IMR-90 (cell line): ENCODE measurements at regions not wholly inside any gene's neighbourhood (a gene's known extent, or its start where the extent isn't known, plus 50 kb on each side); places are given as distances from the start of the nearest gene placed in this dataset.

ENCODE experiments used
- ATAC-seq: fragments of 200-7000 bp; cut with Tn5 transposase; 2 replicates; pipeline ENCODE4 v1.9.1; 2020; ENCODE audit warnings: low read depth, mild to moderate bottlenecking, moderate library complexity
- BruUV-seq: library from RNA; stranded (reverse); fragments of 400-500 nt; replicated peaks from 2 replicates; lab custom pipeline; 2021; lab: Mats Ljungman, UMichigan
- CTCF ChIA-PET: fragments of 300-600 bp; formaldehyde crosslinking; extraction: SDS; loops from one replicate; lab custom pipeline; 2021; ENCODE audit warnings: antibody characterized with exemption; lab: Yijun Ruan, JAX
- POLR2A ChIA-PET: fragments of 300-600 bp; sonication (Branson Sonifier 250); formaldehyde crosslinking; loops from one replicate; lab custom pipeline; 2022; ENCODE audit warnings: antibody characterized with exemption; ENCODE audit not compliant: unreplicated experiment; lab: Charles Lee
- DNase-seq: peaks from one replicate; pipeline ENCODE4 v3.0.0; 2013
- H2AFZ ChIP-seq: replicated peaks from 2 replicates; pipeline ENCODE3; 2013; ENCODE audit warnings: low read length, mild to moderate bottlenecking; ENCODE audit not compliant: poor library complexity
- H2AK5ac ChIP-seq: 2 replicates; pipeline ENCODE4 v1.6.1; 2013; ENCODE audit warnings: low read depth, low read length, inconsistent platforms
- H2AK9ac ChIP-seq: replicated peaks from 2 replicates; pipeline ENCODE3; 2013; ENCODE audit warnings: mild to moderate bottlenecking, low read depth, low read length, moderate library complexity; ENCODE audit not compliant: poor library complexity
- H2BK120ac ChIP-seq: 2 replicates; pipeline ENCODE4 v1.6.1; 2013; ENCODE audit warnings: low read depth, low read length, inconsistent platforms
- H2BK15ac ChIP-seq: 3 replicates; pipeline ENCODE4 v1.6.1; 2013; ENCODE audit warnings: low read depth, low read length, inconsistent platforms
- H2BK20ac ChIP-seq: 2 replicates; pipeline ENCODE4 v1.6.1; 2013; ENCODE audit warnings: low read depth, mild to moderate bottlenecking, inconsistent platforms, low read length, moderate library complexity
- H2BK5ac ChIP-seq: 2 replicates; pipeline ENCODE4 v1.6.1; 2013; ENCODE audit warnings: mild to moderate bottlenecking, low read depth, low read length, inconsistent platforms; ENCODE audit not compliant: poor library complexity, severe bottlenecking
- H3K14ac ChIP-seq: replicated peaks from 2 replicates; pipeline ENCODE4 v1.6.1; 2013; ENCODE audit warnings: low read depth, low read length, inconsistent platforms
- H3K18ac ChIP-seq: 2 replicates; pipeline ENCODE4 v1.6.1; 2013; ENCODE audit warnings: low read depth, low read length, control low read depth
- H3K23ac ChIP-seq: 2 replicates; pipeline ENCODE4 v1.6.1; 2013; ENCODE audit warnings: low read depth, low read length, inconsistent platforms
- H3K27ac ChIP-seq: 2 replicates; pipeline ENCODE4 v1.5.1; 2013; ENCODE audit warnings: mild to moderate bottlenecking, control low read depth, low read length; ENCODE audit not compliant: insufficient read depth
- H3K27me3 ChIP-seq: 2 replicates; pipeline ENCODE4 v1.6.1; 2013; ENCODE audit warnings: low read length; ENCODE audit not compliant: control insufficient read depth, insufficient read depth
- H3K36me3 ChIP-seq: 2 replicates; pipeline ENCODE4 v1.6.1; 2013; ENCODE audit warnings: low read length, mixed read lengths; ENCODE audit not compliant: control insufficient read depth, insufficient read depth
- H3K4ac ChIP-seq: 2 replicates; pipeline ENCODE4 v1.6.1; 2013; ENCODE audit warnings: low read depth, low read length, inconsistent platforms
- H3K4me1 ChIP-seq: 2 replicates; pipeline ENCODE4 v1.6.1; 2013; ENCODE audit warnings: low read length, mixed read lengths; ENCODE audit not compliant: control insufficient read depth, insufficient read depth
- H3K4me2 ChIP-seq: 2 replicates; pipeline ENCODE4 v1.6.1; 2013; ENCODE audit warnings: low read depth, mild to moderate bottlenecking, control low read depth, low read length, moderate library complexity
- H3K4me3 ChIP-seq: 2 replicates; pipeline ENCODE4 v1.5.1; 2013; ENCODE audit warnings: low read depth, mild to moderate bottlenecking, control low read depth, low read length, moderate library complexity; ENCODE audit not compliant: insufficient read depth
- H3K56ac ChIP-seq: 2 replicates; pipeline ENCODE4 v1.6.1; 2013; ENCODE audit warnings: low read length, inconsistent platforms; ENCODE audit not compliant: insufficient read depth; ENCODE audit errors: extremely low read depth
- H3K79me1 ChIP-seq, 2 experiments: 2 replicates each; pipeline ENCODE4 v1.6.1; 2013; ENCODE audit warnings: low read length in 2 of 2, inconsistent platforms in 1 of 2, low read depth in 1 of 2
- H3K9ac ChIP-seq: 2 replicates; pipeline ENCODE4 v1.6.1; 2013; ENCODE audit warnings: low read depth, low read length, control low read depth
- H3K9me1 ChIP-seq: 2 replicates; pipeline ENCODE4 v1.6.1; 2013; ENCODE audit warnings: low read length, inconsistent platforms; ENCODE audit not compliant: insufficient read depth
- H3K9me3 ChIP-seq: 2 replicates; pipeline ENCODE4 v1.6.1; 2013; ENCODE audit warnings: low read length; ENCODE audit not compliant: control insufficient read depth, insufficient read depth
- H4K20me1 ChIP-seq: 2 replicates; pipeline ENCODE4 v1.6.1; 2013; ENCODE audit warnings: low read length, inconsistent platforms; ENCODE audit not compliant: insufficient read depth
- H4K5ac ChIP-seq: 2 replicates; pipeline ENCODE4 v1.6.1; 2013; ENCODE audit warnings: mild to moderate bottlenecking, low read depth, low read length, control low read depth
- H4K8ac ChIP-seq, 2 experiments: 2 replicates each; pipeline ENCODE4 v1.6.1; 2013; ENCODE audit warnings: low read depth in 2 of 2, low read length in 2 of 2, control low read depth in 1 of 2, inconsistent platforms in 1 of 2
- H4K91ac ChIP-seq: 2 replicates; pipeline ENCODE4 v1.6.1; 2013; ENCODE audit warnings: low read depth, low read length, inconsistent platforms; ENCODE audit not compliant: insufficient read depth
- BHLHE40 ChIP-seq: fragments of 150-350 bp; IDR thresholded peaks from 2 replicates; pipeline ENCODE4 v1.6.1; 2016; ENCODE audit warnings: mild to moderate bottlenecking, low read depth, low read length
- CEBPB ChIP-seq: IDR thresholded peaks from 2 replicates; pipeline ENCODE4 v1.6.1; 2012; ENCODE audit warnings: low read depth, low read length, improper control_type of control experiment
- CHD1 ChIP-seq: IDR thresholded peaks from 2 replicates; pipeline ENCODE4 v1.6.1; 2012; ENCODE audit warnings: low read depth, low read length, improper control_type of control experiment
- MAFK ChIP-seq: IDR thresholded peaks from 2 replicates; pipeline ENCODE4 v1.6.1; 2012; ENCODE audit warnings: low read depth, low read length, improper control_type of control experiment
- MAZ ChIP-seq: IDR thresholded peaks from 2 replicates; pipeline ENCODE4 v1.6.1; 2012; ENCODE audit warnings: low read depth, mild to moderate bottlenecking, low read length, improper control_type of control experiment, moderate library complexity, borderline replicate concordance
- NFE2L2 ChIP-seq: fragments of 150-350 bp; IDR thresholded peaks from 2 replicates; pipeline ENCODE4 v1.6.1; 2016; ENCODE audit warnings: low read depth, mild to moderate bottlenecking, low read length
- SMC3 ChIP-seq: fragments of 150-350 bp; IDR thresholded peaks from 2 replicates; pipeline ENCODE4 v1.6.1; 2016; ENCODE audit warnings: low read depth, mild to moderate bottlenecking, antibody characterized with exemption, low read length, moderate library complexity
- WGBS, 2 experiments: methylation state at CpG; one replicate each; pipeline versions ENCODE4 v1.1.5 to v1.1.7; 2013; ENCODE audit warnings: missing lambda C conversion rate in 2 of 2; ENCODE audit not compliant: insufficient read length in 1 of 2; ENCODE audit errors: extremely low coverage in 2 of 2; 5-methylcytosine and 5-hydroxymethylcytosine counted together
- dilution Hi-C: fragments of 300-500 bp; cut with HindIII; formaldehyde crosslinking; loops from one replicate; pipeline ENCODE4 v1.14.3; 2018; ENCODE audit warnings: low sequenced_read_pairs; ENCODE audit not compliant: unreplicated experiment
- in situ Hi-C: fragments of 300-500 bp; cut with MboI; formaldehyde crosslinking; loops from 3 replicates; pipeline ENCODE4 v1.14.3; 2019; ENCODE audit warnings: low sequenced_read_pairs, inconsistent platforms, mixed read lengths
- intact Hi-C: fragments of 100-400 bp; cut with micrococcal nuclease; formaldehyde crosslinking; loops from 2 replicates; pipeline ENCODE4 v1.10.0; 2022
- TF ChIP-seq, protein P1 (sequence below): fragments of 150-350 bp; IDR thresholded peaks from 2 replicates; pipeline ENCODE4 v1.6.1; 2016; ENCODE audit warnings: low read depth, mild to moderate bottlenecking, low read length, moderate library complexity, borderline replicate concordance
- TF ChIP-seq, protein P2 (sequence below): fragments of 150-350 bp; IDR thresholded peaks from 2 replicates; pipeline ENCODE4 v1.6.1; 2017; ENCODE audit warnings: mild to moderate bottlenecking, antibody characterized with exemption, low read length, low read depth

- Histone ChIP-seq H3K4ac (no peak overlapping the region), H2BK20ac (no peak overlapping the region), H3K56ac (no peak overlapping the region), H3K18ac (no peak overlapping the region), H4K91ac (no peak overlapping the region), H2AFZ (no peak overlapping the region), H3K4me2 (no peak overlapping the region), H3K36me3 (no peaks in the 10 kb centered on the region), H2AK5ac (no peak overlapping the region), H3K79me1 (no peaks in the 10 kb centered on the region), H4K20me1 (no peaks in the 10 kb centered on the region), H3K27ac (no peak overlapping the region), H2BK120ac (no peak overlapping the region), H2AK9ac (no peak overlapping the region), H3K14ac (no peak overlapping the region), H2BK5ac (no peak overlapping the region), H4K5ac (no peak overlapping the region), H3K23ac (no peak overlapping the region), H3K9me1 (no peaks in the 10 kb centered on the region; the same call in 1 of the 2 replicates), H2BK15ac (no peak overlapping the region), H3K27me3 (no peaks in the 10 kb centered on the region), H3K4me1 (no peaks in the 10 kb centered on the region), H3K9ac (no peak overlapping the region), H3K9me3 (no peaks in the 10 kb centered on the region), H4K8ac (no peak overlapping the region), H3K4me3 (no peak overlapping the region)
- BruUV-seq, result no TSS peak
- DNase-seq, result no peak
- no peak for ATAC-seq
- in situ Hi-C loops (no loop called here), dilution Hi-C loops (no loop called here), intact Hi-C loops (no loop called here)
- TF ChIP-seq, protein P1, sequence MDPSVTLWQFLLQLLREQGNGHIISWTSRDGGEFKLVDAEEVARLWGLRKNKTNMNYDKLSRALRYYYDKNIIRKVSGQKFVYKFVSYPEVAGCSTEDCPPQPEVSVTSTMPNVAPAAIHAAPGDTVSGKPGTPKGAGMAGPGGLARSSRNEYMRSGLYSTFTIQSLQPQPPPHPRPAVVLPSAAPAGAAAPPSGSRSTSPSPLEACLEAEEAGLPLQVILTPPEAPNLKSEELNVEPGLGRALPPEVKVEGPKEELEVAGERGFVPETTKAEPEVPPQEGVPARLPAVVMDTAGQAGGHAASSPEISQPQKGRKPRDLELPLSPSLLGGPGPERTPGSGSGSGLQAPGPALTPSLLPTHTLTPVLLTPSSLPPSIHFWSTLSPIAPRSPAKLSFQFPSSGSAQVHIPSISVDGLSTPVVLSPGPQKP, result no peak
- TF ChIP-seq, protein P2, sequence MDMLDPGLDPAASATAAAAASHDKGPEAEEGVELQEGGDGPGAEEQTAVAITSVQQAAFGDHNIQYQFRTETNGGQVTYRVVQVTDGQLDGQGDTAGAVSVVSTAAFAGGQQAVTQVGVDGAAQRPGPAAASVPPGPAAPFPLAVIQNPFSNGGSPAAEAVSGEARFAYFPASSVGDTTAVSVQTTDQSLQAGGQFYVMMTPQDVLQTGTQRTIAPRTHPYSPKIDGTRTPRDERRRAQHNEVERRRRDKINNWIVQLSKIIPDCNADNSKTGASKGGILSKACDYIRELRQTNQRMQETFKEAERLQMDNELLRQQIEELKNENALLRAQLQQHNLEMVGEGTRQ, result no peak
- TF ChIP-seq CHD1 (no peak), BHLHE40 (no peak), SMC3 (no peak), MAZ (no peak), CEBPB (no peak), MAFK (no peak), NFE2L2 (no peak)
- ChIA-PET CTCF (no interaction called here), POLR2A (no interaction called here)
- WGBS, 2 experiments, result no CpG with 5 or more reads among the region's 2 CpGs
Measured at GRCh38 chr2:8176887-8177286, 505.0 kb upstream of the ID2 start.
